ENCODE measurements at regions not wholly inside any gene's neighbourhood (a gene's known extent, or its start where the extent isn't known, plus 50 kb on each side); places are given as distances from the start of the nearest gene placed in this dataset.

DNA sequence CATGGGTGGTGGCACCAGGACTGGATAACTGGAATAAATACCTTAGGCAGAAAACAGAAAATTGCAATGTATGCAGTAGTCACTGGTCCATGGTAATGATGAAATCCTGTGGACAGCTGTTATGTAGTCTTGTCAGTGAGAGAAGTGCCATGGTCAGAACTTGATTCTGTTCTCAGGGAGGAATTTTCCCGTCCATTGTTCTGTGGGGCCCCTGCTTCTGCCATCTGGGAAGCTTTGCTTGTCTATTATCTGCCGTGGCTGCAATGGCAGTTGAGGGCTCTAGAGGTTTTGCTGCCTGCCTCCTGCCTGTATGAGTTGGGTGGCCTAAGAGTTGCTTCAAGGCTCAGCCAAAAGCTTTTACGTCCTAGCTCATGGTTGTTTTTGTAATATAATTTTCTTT lies 126.8 kb upstream of the SLC35B3 start:
- no peaks in the 10 kb centered on the region for H3K9me3 ChIP-seq
- ATAC-seq = no peak
- no peak for DNase-seq
- intact Hi-C loops (cut with DNase I, micrococcal nuclease) = no loop called here
- no peaks in the 10 kb centered on the region for H3K4me1 ChIP-seq (ENCODE audit: low read depth)
- H3K4me3 ChIP-seq = no peak overlapping the region
- H3K36me3 ChIP-seq (ENCODE audit: low read depth) = no peaks in the 10 kb centered on the region
- TF ChIP-seq, protein P1, sequence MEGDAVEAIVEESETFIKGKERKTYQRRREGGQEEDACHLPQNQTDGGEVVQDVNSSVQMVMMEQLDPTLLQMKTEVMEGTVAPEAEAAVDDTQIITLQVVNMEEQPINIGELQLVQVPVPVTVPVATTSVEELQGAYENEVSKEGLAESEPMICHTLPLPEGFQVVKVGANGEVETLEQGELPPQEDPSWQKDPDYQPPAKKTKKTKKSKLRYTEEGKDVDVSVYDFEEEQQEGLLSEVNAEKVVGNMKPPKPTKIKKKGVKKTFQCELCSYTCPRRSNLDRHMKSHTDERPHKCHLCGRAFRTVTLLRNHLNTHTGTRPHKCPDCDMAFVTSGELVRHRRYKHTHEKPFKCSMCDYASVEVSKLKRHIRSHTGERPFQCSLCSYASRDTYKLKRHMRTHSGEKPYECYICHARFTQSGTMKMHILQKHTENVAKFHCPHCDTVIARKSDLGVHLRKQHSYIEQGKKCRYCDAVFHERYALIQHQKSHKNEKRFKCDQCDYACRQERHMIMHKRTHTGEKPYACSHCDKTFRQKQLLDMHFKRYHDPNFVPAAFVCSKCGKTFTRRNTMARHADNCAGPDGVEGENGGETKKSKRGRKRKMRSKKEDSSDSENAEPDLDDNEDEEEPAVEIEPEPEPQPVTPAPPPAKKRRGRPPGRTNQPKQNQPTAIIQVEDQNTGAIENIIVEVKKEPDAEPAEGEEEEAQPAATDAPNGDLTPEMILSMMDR (IDR thresholded peaks at IDR 0.05) = no peak

DNA sequence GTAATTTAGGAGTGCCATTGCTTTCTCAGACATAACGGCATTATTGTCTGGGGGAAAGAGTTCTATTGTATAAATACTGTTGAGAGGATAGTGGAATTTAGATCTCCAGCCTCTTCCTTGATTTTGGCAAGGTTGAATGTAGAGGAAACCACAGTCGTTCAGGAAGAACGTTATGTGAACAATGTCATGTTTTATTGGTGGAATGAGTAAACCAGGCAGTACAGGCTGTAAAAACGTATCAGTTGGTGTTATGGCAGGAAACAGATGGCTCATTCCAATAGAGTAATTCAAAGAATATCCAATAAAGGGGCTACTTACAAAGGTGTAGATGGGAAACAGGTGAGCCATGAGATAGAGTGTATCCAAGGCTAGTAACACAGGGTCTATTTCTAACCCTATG lies 123.6 kb upstream of the SLC35B3 start:
- peak; percentile 87 for ATAC-seq
- intact Hi-C loops (cut with DNase I, micrococcal nuclease) = no loop called here
- Histone ChIP-seq H3K4me3 (no peak overlapping the region), H3K9me3 (no peaks in the 10 kb centered on the region), H3K4me1 (ENCODE audit: low read depth) (no peaks in the 10 kb centered on the region), H3K36me3 (ENCODE audit: low read depth) (no peaks in the 10 kb centered on the region)
- TF ChIP-seq, protein P1 (IDR thresholded peaks at IDR 0.05) = no peak
- DNase-seq = no peak

DNA sequence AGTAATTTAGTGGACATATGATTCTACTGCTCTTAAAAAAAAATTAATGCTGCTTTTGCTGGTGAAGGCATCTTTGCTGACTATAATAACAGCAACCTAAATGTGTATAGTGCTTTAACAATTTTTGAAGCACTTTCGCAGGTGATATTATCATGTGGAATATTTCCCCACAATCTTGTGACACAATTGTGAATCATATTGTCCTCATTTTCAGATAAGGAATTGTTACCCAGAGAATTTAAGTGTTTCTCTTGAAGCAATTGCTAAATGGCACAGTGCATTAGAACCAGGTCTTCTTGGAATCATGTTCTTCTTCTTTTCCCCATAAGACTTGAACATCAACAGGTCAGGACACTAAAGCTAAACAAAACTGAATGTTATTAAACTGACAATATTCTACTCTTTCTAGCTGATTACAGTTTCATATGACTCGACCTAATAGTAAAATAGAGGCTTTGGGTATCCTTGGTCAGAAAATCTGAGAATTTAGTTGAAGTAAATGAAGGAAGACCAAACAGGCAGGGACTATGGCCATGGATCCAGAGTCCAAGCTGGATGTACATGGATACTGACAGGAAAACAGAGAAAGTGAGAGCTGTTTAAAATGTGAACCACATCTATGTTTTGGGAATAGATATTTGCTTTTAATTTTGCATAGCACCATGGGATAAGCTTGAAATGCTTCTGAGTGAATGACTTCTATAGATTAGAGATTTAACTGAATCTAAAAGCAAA lies 121.8 kb upstream of the SLC35B3 start:
- H3K4me3 ChIP-seq = no peak overlapping the region
- intact Hi-C loops (cut with DNase I, micrococcal nuclease) = no loop called here
- TF ChIP-seq, protein P1 (IDR thresholded peaks at IDR 0.05) = no peak
- no peak for DNase-seq
- no peak for ATAC-seq
- no peaks in the 10 kb centered on the region for H3K4me1 ChIP-seq (ENCODE audit: low read depth)
- no peaks in the 10 kb centered on the region for H3K36me3 ChIP-seq (ENCODE audit: low read depth)
- H3K9me3 ChIP-seq = no peaks in the 10 kb centered on the region

DNA sequence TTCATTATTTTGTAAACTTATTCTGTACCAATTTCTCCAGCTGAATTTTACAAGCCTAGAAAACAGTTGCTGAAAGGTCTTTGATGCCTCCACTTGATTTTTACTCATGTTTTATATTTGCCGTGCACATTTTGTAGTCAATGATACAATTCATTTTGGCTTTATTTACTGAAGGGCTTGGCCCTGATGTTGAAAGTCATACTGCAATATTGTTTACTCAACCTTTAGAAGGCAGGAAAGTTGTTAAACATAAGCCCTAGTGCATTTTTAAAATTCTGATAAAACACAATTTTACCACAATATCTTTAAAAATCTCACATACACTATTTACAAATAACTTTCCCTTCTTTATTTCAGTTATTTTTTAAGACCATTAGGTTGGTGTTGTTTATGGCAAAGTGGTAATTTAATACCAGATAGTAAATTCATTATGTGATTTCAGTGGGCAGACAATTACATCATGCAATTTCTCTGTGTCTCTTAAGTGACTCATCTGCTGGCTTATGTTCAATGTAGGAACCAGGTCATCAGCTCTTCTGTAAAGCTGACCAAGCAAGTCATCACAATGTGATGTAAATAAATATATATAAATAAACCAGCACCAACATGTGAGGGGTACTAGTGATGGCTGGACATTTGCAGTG lies 121.1 kb upstream of the SLC35B3 start:
- TF ChIP-seq, protein P1 (IDR thresholded peaks at IDR 0.05) = no peak
- DNase-seq = no peak
- no peaks in the 10 kb centered on the region for H3K36me3 ChIP-seq (ENCODE audit: low read depth)
- no peaks in the 10 kb centered on the region for H3K9me3 ChIP-seq
- no peaks in the 10 kb centered on the region for H3K4me1 ChIP-seq (ENCODE audit: low read depth)
- peak; percentile 46 for ATAC-seq
- H3K4me3 ChIP-seq = no peak overlapping the region
- intact Hi-C loops (cut with DNase I, micrococcal nuclease) = no loop called here

DNA sequence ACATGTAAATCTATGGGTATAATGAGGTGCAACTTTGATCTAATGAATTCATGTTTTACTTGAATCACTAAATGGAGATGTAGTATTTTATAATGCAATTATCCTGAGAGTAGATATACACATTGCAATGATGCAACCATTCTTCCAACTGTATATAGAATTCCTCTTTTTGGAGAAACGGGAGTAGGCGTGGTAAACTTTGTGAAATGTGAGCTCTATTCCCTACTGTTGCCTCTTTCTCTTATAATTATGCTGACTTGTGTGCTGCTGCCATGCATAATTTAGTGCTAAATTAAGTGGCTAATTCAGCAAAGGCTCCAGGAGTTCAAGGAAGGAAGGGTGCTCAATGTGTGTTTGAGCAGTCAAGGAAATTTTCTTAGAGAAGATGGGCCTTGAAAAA lies 116.6 kb upstream of the SLC35B3 start:
- Histone ChIP-seq H3K9me3 (no peaks in the 10 kb centered on the region), H3K4me1 (ENCODE audit: low read depth) (no peaks in the 10 kb centered on the region), H3K36me3 (ENCODE audit: low read depth) (no peaks in the 10 kb centered on the region), H3K4me3 (no peak overlapping the region)
- DNase-seq (no peak), ATAC-seq (no peak)
- intact Hi-C loops (cut with DNase I, micrococcal nuclease) = no loop called here
- TF ChIP-seq, protein P1 (IDR thresholded peaks at IDR 0.05) = no peak
